GM12892 (cell line): ENCODE measurements at regions not wholly inside any gene's neighbourhood (a gene's known extent, or its start where the extent isn't known, plus 50 kb on each side); places are given as distances from the start of the nearest gene placed in this dataset.

Experiments
- POLR2A ChIP-seq: IDR thresholded peaks from 2 replicates; pipeline ENCODE4 v1.6.1; 2011; ENCODE audit warnings: low read depth, low read length, control low read depth
- POLR2AphosphoS5 ChIP-seq: IDR thresholded peaks from 2 replicates; pipeline ENCODE4 v1.6.1; 2011; ENCODE audit warnings: low read depth, low read length, control low read depth
- TAF1 ChIP-seq: IDR thresholded peaks from 2 replicates; pipeline ENCODE4 v1.6.1; 2011; ENCODE audit warnings: low read depth, mild to moderate bottlenecking, control low read depth, low read length, borderline replicate concordance

- TF ChIP-seq POLR2AphosphoS5 (no peak), TAF1 (no peak), POLR2A (no peak)
These were observed 253.8 kb downstream of the FAM72C start for GRCh38 chr1:143718021-143718420.
